HepG2 (cell line): ENCODE measurements at regions not wholly inside any gene's neighbourhood (a gene's known extent, or its start where the extent isn't known, plus 50 kb on each side); places are given as distances from the start of the nearest gene placed in this dataset.

ENCODE experiments used
- ATAC-seq: fragments of 200-7000 bp; cut with Tn5 transposase; 3 replicates; pipeline ENCODE4 v1.9.1; 2020; ENCODE audit warnings: mild to moderate bottlenecking, moderate library complexity
- BruUV-seq: library from RNA; stranded (reverse); fragments of 400-500 nt; replicated peaks from 2 replicates; lab custom pipeline; 2021; lab: Mats Ljungman, UMichigan
- CTCF ChIA-PET: fragments of 300-600 bp; formaldehyde crosslinking; extraction: SDS; loops from one replicate; lab custom pipeline; 2021; ENCODE audit warnings: low total read pairs, inconsistent platforms, low intra/inter-chr PET ratio; lab: Yijun Ruan, JAX
- POLR2A ChIA-PET: fragments of 350-600 bp; sonication (Branson Sonifier 250); formaldehyde crosslinking; loops from one replicate; lab custom pipeline; 2020; ENCODE audit warnings: antibody characterized with exemption, inconsistent platforms; lab: Yijun Ruan, JAX
- DNase-seq: peaks from one replicate; pipeline ENCODE4 v3.0.0-alpha.2; 2015; ENCODE audit warnings: low spot score
- FAIRE-seq: peaks from 3 replicates; lab custom pipeline; 2011; peaks lifted over from hg19 to GRCh38; lab: Jason Lieb, UNC
- H2AFZ ChIP-seq: one replicate; pipeline ENCODE4 v1.6.1; 2011; ENCODE audit warnings: low read length, inconsistent platforms
- H3K27ac ChIP-seq: fragments of 300-600 bp; 3 replicates; pipeline ENCODE4 v1.8.0; 2011; ENCODE audit warnings: mixed run types, mild to moderate bottlenecking, mixed read lengths, low read length, inconsistent platforms; ENCODE audit not compliant: insufficient read depth; ENCODE audit errors: extremely low read length
- H3K27me3 ChIP-seq, 2 experiments: fragments of 200-600 bp in 1 of 2; 2 replicates in 1 of 2; 3 replicates in 1 of 2; pipeline versions ENCODE4 v1.6.0 to v1.8.0; 2011; ENCODE audit warnings: low read length in 2 of 2, mild to moderate bottlenecking in 2 of 2, moderate library complexity in 2 of 2, inconsistent platforms in 1 of 2; ENCODE audit not compliant: insufficient read depth in 2 of 2, control insufficient read depth in 1 of 2
- H3K36me3 ChIP-seq, 2 experiments: fragments of 200-600 bp in 1 of 2; replicated peaks in 1 of 2; 2 replicates in 1 of 2; 3 replicates in 1 of 2; pipeline versions ENCODE4 v1.5.1 to v1.8.0; 2011; ENCODE audit warnings: low read length in 2 of 2, inconsistent platforms in 1 of 2; ENCODE audit not compliant: insufficient read depth in 2 of 2, control insufficient read depth in 1 of 2
- H3K4me1 ChIP-seq: 2 replicates; pipeline ENCODE4 v1.5.1; 2012; ENCODE audit warnings: low read length, inconsistent platforms; ENCODE audit not compliant: insufficient read depth
- H3K4me2 ChIP-seq: 2 replicates; pipeline ENCODE4 v1.6.0; 2011; ENCODE audit warnings: low read depth, low read length, inconsistent platforms
- H3K4me3 ChIP-seq, 3 experiments: fragments of 200-600 bp in 1 of 3; sonication (generic), shearing (Covaris generic) in 1 of 3; replicated peaks in 1 of 3; 2 replicates each; pipeline ENCODE4 v1.5.1; 2011 to 2016; ENCODE audit warnings: low read length in 3 of 3, inconsistent platforms in 2 of 3, low read depth in 2 of 3, mild to moderate bottlenecking in 2 of 3, control low read depth in 1 of 3, mixed read lengths in 1 of 3; ENCODE audit not compliant: insufficient read depth in 1 of 3
- H3K79me2 ChIP-seq: one replicate; pipeline ENCODE4 v1.6.1; 2011; ENCODE audit warnings: low read length, inconsistent platforms; ENCODE audit not compliant: insufficient read depth
- H3K9ac ChIP-seq: 2 replicates; pipeline ENCODE4 v1.6.0; 2011; ENCODE audit warnings: mild to moderate bottlenecking, low read depth, low read length, inconsistent platforms; ENCODE audit not compliant: insufficient read depth
- H3K9me3 ChIP-seq: 2 replicates; pipeline ENCODE4 v1.5.1; 2012; ENCODE audit warnings: mild to moderate bottlenecking, low read length
- H4K20me1 ChIP-seq: 2 replicates; pipeline ENCODE4 v1.6.0; 2011; ENCODE audit warnings: inconsistent platforms, mild to moderate bottlenecking, low read length, moderate library complexity; ENCODE audit not compliant: insufficient read depth
- DR1 ChIP-seq: sonication (generic); formaldehyde crosslinking; IDR thresholded peaks from 2 replicates; pipeline ENCODE4 v1.8.0; 2021; ENCODE audit warnings: mild to moderate bottlenecking, missing genetic modification reagents, inconsistent platforms
- HNF4G ChIP-seq, 2 experiments: sonication (generic) in 1 of 2; formaldehyde crosslinking in 1 of 2; IDR thresholded peaks; 2 replicates each; pipeline versions ENCODE4 v1.4.0 to v1.6.1; 2011 to 2020; ENCODE audit warnings: borderline replicate concordance in 2 of 2, low read depth in 2 of 2, mild to moderate bottlenecking in 2 of 2, low read length in 1 of 2, missing genetic modification reagents in 1 of 2, moderate library complexity in 1 of 2
- NFIB ChIP-seq: sonication (generic); formaldehyde crosslinking; IDR thresholded peaks from 2 replicates; pipeline ENCODE4 v1.9.0; 2021; ENCODE audit warnings: missing genetic modification reagents, mild to moderate bottlenecking, borderline replicate concordance
- POLR2AphosphoS5 ChIP-seq: IDR thresholded peaks from 2 replicates; pipeline ENCODE4 v1.6.1; 2012; ENCODE audit warnings: low read depth, low read length
- THAP7 ChIP-seq: sonication (generic); formaldehyde crosslinking; IDR thresholded peaks from 2 replicates; pipeline ENCODE4 v1.8.1; 2023; ENCODE audit warnings: mild to moderate bottlenecking, missing genetic modification reagents
- ZNF205 ChIP-seq: IDR thresholded peaks from 2 replicates; pipeline ENCODE4 v1.6.1; 2018; ENCODE audit warnings: missing biosample characterization, missing genetic modification reagents
- ZNF407 ChIP-seq: sonication (generic); formaldehyde crosslinking; IDR thresholded peaks from one replicate; pipeline ENCODE4 v1.5.1; 2020; ENCODE audit warnings: mild to moderate bottlenecking, missing genetic modification reagents; ENCODE audit errors: not compliant biosample characterization
- ZNF580 ChIP-seq: IDR thresholded peaks from 2 replicates; pipeline ENCODE4 v1.6.1; 2016; ENCODE audit warnings: low read depth, borderline replicate concordance
- ZNF703 ChIP-seq: sonication (generic); formaldehyde crosslinking; IDR thresholded peaks from 2 replicates; pipeline ENCODE4 v1.5.1; 2020; ENCODE audit warnings: missing genetic modification reagents, mild to moderate bottlenecking, moderate library complexity, borderline replicate concordance
- ZNF773 ChIP-seq: sonication (generic); formaldehyde crosslinking; IDR thresholded peaks from 2 replicates; pipeline ENCODE4 v1.4.0; 2020; ENCODE audit warnings: missing genetic modification reagents, borderline replicate concordance
- WGBS: methylation state at CpG from one replicate; pipeline ENCODE4 v1.1.6; 2017; ENCODE audit warnings: low lambda C conversion rate; 5-methylcytosine and 5-hydroxymethylcytosine counted together
- in situ Hi-C: cut with HindIII; loops from 2 replicates; pipeline ENCODE4 v1.10.0; 2017; ENCODE audit warnings: low pct_unique_long_range_greater_than_20kb; ENCODE audit not compliant: extremely low pct_ligation_motif_present
- intact Hi-C: fragments of 100-400 bp; cut with micrococcal nuclease; formaldehyde crosslinking; loops from one replicate; pipeline ENCODE4 v1.10.0; 2022; ENCODE audit not compliant: unreplicated experiment

- H3K4me1 ChIP-seq: no peaks in the 10 kb centered on the region
- ATAC-seq: no peak
- WGBS: 0% methylated on average over 1 of the region's 1 CpG
- no peak overlapping the region for H2AFZ ChIP-seq
- TF ChIP-seq ZNF703 (CRISPR knock-in tag): no peak
- TF ChIP-seq THAP7 (CRISPR knock-in tag): no peak
- no peak for TF ChIP-seq HNF4G (IDR thresholded peaks at IDR 0.05; ENCODE audit: borderline replicate concordance, low read depth, low read length)
- TF ChIP-seq HNF4G (CRISPR knock-in tag; IDR thresholded peaks at IDR 0.05; ENCODE audit: borderline replicate concordance, low read depth): no peak
- no peak overlapping the region for H3K4me3 ChIP-seq
- no peak for FAIRE-seq
- no peaks in the 10 kb centered on the region for H4K20me1 ChIP-seq
- H3K36me3 ChIP-seq: no peaks in the 10 kb centered on the region
- no peak overlapping the region for H3K27ac ChIP-seq
- H3K79me2 ChIP-seq: no peaks in the 10 kb centered on the region
- in situ Hi-C loops (no loop called here), intact Hi-C loops (no loop called here)
- no peak overlapping the region for H3K9ac ChIP-seq
- H3K9me3 ChIP-seq: peaks cover 59% of the 10 kb centered on the region
- no peak overlapping the region for H3K4me2 ChIP-seq
- no peak for DNase-seq
- BruUV-seq: no TSS peak
- CTCF ChIA-PET: no interaction called here
- H3K27me3 ChIP-seq: no peaks in the 10 kb centered on the region
- POLR2A ChIA-PET: no interaction called here
Observed at GRCh38 chr1:98503771-98504170, 157.8 kb upstream of the SNX7 start.

GRCh38 chr1:98502937-98503336 is 158.6 kb upstream of the SNX7 start:
- Histone ChIP-seq H3K4me3 (no peak overlapping the region), H3K36me3 (no peaks in the 10 kb centered on the region), H3K27me3 (no peaks in the 10 kb centered on the region), H3K9me3 (peaks cover 60% of the 10 kb centered on the region), H2AFZ (no peak overlapping the region), H3K4me2 (no peak overlapping the region), H3K27ac (no peak overlapping the region), H3K9ac (no peak overlapping the region), H3K79me2 (no peaks in the 10 kb centered on the region), H3K4me1 (no peaks in the 10 kb centered on the region), H4K20me1 (no peaks in the 10 kb centered on the region)
- BruUV-seq: no TSS peak
- in situ Hi-C loops (no loop called here), intact Hi-C loops (no loop called here)
- FAIRE-seq (no peak), ATAC-seq (no peak), DNase-seq (no peak)
- ChIA-PET CTCF (no interaction called here), POLR2A (no interaction called here)
- TF ChIP-seq ZNF580 (no peak), ZNF407 (CRISPR knock-in tag) (no peak), NFIB (no peak), ZNF773 (CRISPR knock-in tag) (no peak), POLR2AphosphoS5 (no peak), ZNF205 (CRISPR knock-in tag) (no peak), DR1 (no peak)
